T-helper 1 cell treated with Interleukin-12 subunit alpha and Interleukin-12 subunit beta and Interleukin-4 antibody, amounts not matched to agents 30 μg/mL and 1 μg/mL, for 36 hours (primary cell): ENCODE measurements at regions not wholly inside any gene's neighbourhood (a gene's known extent, or its start where the extent isn't known, plus 50 kb on each side); places are given as distances from the start of the nearest gene placed in this dataset.

Experiments
- H3K27ac Mint-ChIP-seq: one replicate; pipeline ENCODE4 v1.8.0; 2021; ENCODE audit warnings: mild to moderate bottlenecking, mixed read lengths
- H3K27me3 Mint-ChIP-seq: one replicate; pipeline ENCODE4 v1.8.0; 2021; ENCODE audit warnings: low read depth, mixed read lengths
- H3K36me3 Mint-ChIP-seq: one replicate; pipeline ENCODE4 v1.8.0; 2021; ENCODE audit warnings: low read depth, mixed read lengths
- H3K4me1 Mint-ChIP-seq: one replicate; pipeline ENCODE4 v1.8.0; 2021; ENCODE audit warnings: low read depth, mixed read lengths
- H3K4me3 Mint-ChIP-seq: one replicate; pipeline ENCODE4 v1.8.0; 2021; ENCODE audit warnings: mild to moderate bottlenecking, moderate library complexity, mixed read lengths
- H3K9me3 Mint-ChIP-seq: one replicate; pipeline ENCODE4 v1.8.0; 2021; ENCODE audit warnings: mixed read lengths

GRCh38 chr9:88049677-88050307 is 75.5 kb upstream of the CDK20 start:
- H3K36me3 Mint-ChIP-seq, result no peaks in the 10 kb centered on the region
- H3K9me3 Mint-ChIP-seq, result peaks cover 9% of the 10 kb centered on the region
- H3K27me3 Mint-ChIP-seq, result no peaks in the 10 kb centered on the region
- H3K4me3 Mint-ChIP-seq, result no peak overlapping the region
- H3K27ac Mint-ChIP-seq, result no peak overlapping the region
- H3K4me1 Mint-ChIP-seq, result peaks cover 3% of the 10 kb centered on the region

GRCh38 chr9:88046542-88046941 is 72.2 kb upstream of the CDK20 start:
- no peak overlapping the region for H3K4me3 Mint-ChIP-seq
- no peak overlapping the region for H3K27ac Mint-ChIP-seq
- no peaks in the 10 kb centered on the region for H3K27me3 Mint-ChIP-seq
- peaks cover 25% of the 10 kb centered on the region for H3K9me3 Mint-ChIP-seq
- H3K36me3 Mint-ChIP-seq, result peaks cover 3% of the 10 kb centered on the region
- H3K4me1 Mint-ChIP-seq, result peaks cover 3% of the 10 kb centered on the region

- Mint-ChIP-seq H3K9me3 (peaks cover 25% of the 10 kb centered on the region), H3K27ac (no peak overlapping the region), H3K4me3 (no peak overlapping the region), H3K36me3 (peaks cover 3% of the 10 kb centered on the region), H3K4me1 (peaks cover 3% of the 10 kb centered on the region), H3K27me3 (no peaks in the 10 kb centered on the region)
Measured at GRCh38 chr9:88045686-88046085, 71.4 kb upstream of the CDK20 start.

GRCh38 chr9:88044200-88044599 is 69.9 kb upstream of the CDK20 start:
- H3K27ac Mint-ChIP-seq, result no peak overlapping the region
- H3K27me3 Mint-ChIP-seq, result no peaks in the 10 kb centered on the region
- peaks cover 3% of the 10 kb centered on the region for H3K36me3 Mint-ChIP-seq
- no peak overlapping the region for H3K4me3 Mint-ChIP-seq
- peaks cover 3% of the 10 kb centered on the region for H3K4me1 Mint-ChIP-seq
- H3K9me3 Mint-ChIP-seq, result peaks cover 31% of the 10 kb centered on the region

GRCh38 chr9:88043647-88044046 is 69.3 kb upstream of the CDK20 start:
- Mint-ChIP-seq H3K9me3 (peaks cover 36% of the 10 kb centered on the region), H3K36me3 (peaks cover 3% of the 10 kb centered on the region), H3K27ac (no peak overlapping the region), H3K4me1 (peaks cover 3% of the 10 kb centered on the region), H3K4me3 (no peak overlapping the region), H3K27me3 (no peaks in the 10 kb centered on the region)

- Mint-ChIP-seq H3K4me1 (no peaks in the 10 kb centered on the region), H3K4me3 (no peak overlapping the region), H3K36me3 (peaks cover 5% of the 10 kb centered on the region), H3K27me3 (no peaks in the 10 kb centered on the region), H3K9me3 (peaks cover 51% of the 10 kb centered on the region), H3K27ac (no peak overlapping the region)
Measured at GRCh38 chr9:88041447-88041846, 67.1 kb upstream of the CDK20 start.

GRCh38 chr9:88037285-88037845 is 63.0 kb upstream of the CDK20 start:
- Mint-ChIP-seq H3K36me3 (peaks cover 2% of the 10 kb centered on the region), H3K4me3 (no peak overlapping the region), H3K27me3 (peaks cover 4% of the 10 kb centered on the region), H3K27ac (no peak overlapping the region), H3K9me3 (peaks cover 32% of the 10 kb centered on the region), H3K4me1 (no peaks in the 10 kb centered on the region)

- Mint-ChIP-seq H3K27ac (no peak overlapping the region), H3K9me3 (peaks cover 29% of the 10 kb centered on the region), H3K27me3 (peaks cover 4% of the 10 kb centered on the region), H3K4me3 (no peak overlapping the region), H3K4me1 (no peaks in the 10 kb centered on the region), H3K36me3 (peaks cover 2% of the 10 kb centered on the region)
Measured at GRCh38 chr9:88034964-88035363, 60.6 kb upstream of the CDK20 start.

GRCh38 chr9:88033359-88033702 is 59.0 kb upstream of the CDK20 start:
- peaks cover 8% of the 10 kb centered on the region for H3K27me3 Mint-ChIP-seq
- peaks cover 2% of the 10 kb centered on the region for H3K36me3 Mint-ChIP-seq
- H3K27ac Mint-ChIP-seq, result no peak overlapping the region
- no peaks in the 10 kb centered on the region for H3K4me1 Mint-ChIP-seq
- no peak overlapping the region for H3K4me3 Mint-ChIP-seq
- peaks cover 15% of the 10 kb centered on the region for H3K9me3 Mint-ChIP-seq

GRCh38 chr9:88028338-88028737 is 54.0 kb upstream of the CDK20 start:
- Mint-ChIP-seq H3K27ac (no peak overlapping the region), H3K36me3 (no peaks in the 10 kb centered on the region), H3K4me3 (no peak overlapping the region), H3K27me3 (peaks cover 8% of the 10 kb centered on the region), H3K9me3 (no peaks in the 10 kb centered on the region), H3K4me1 (no peaks in the 10 kb centered on the region)

GRCh38 chr9:88026118-88026479 is 51.8 kb upstream of the CDK20 start:
- no peak overlapping the region for H3K27ac Mint-ChIP-seq
- no peaks in the 10 kb centered on the region for H3K9me3 Mint-ChIP-seq
- no peaks in the 10 kb centered on the region for H3K36me3 Mint-ChIP-seq
- H3K4me1 Mint-ChIP-seq, result no peaks in the 10 kb centered on the region
- H3K4me3 Mint-ChIP-seq, result no peak overlapping the region
- peaks cover 4% of the 10 kb centered on the region for H3K27me3 Mint-ChIP-seq

GRCh38 chr9:88025411-88026117 is 51.2 kb upstream of the CDK20 start:
- Mint-ChIP-seq H3K4me1 (no peaks in the 10 kb centered on the region), H3K27me3 (peaks cover 4% of the 10 kb centered on the region), H3K9me3 (no peaks in the 10 kb centered on the region), H3K36me3 (no peaks in the 10 kb centered on the region), H3K4me3 (no peak overlapping the region), H3K27ac (no peak overlapping the region)

GRCh38 chr9:88024896-88025295 is 50.6 kb upstream of the CDK20 start:
- no peaks in the 10 kb centered on the region for H3K4me1 Mint-ChIP-seq
- no peak overlapping the region for H3K27ac Mint-ChIP-seq
- peaks cover 4% of the 10 kb centered on the region for H3K27me3 Mint-ChIP-seq
- no peaks in the 10 kb centered on the region for H3K36me3 Mint-ChIP-seq
- no peak overlapping the region for H3K4me3 Mint-ChIP-seq
- H3K9me3 Mint-ChIP-seq, result no peaks in the 10 kb centered on the region
